Ovary (tissue), 1 donor: ENCODE measurements at regions not wholly inside any gene's neighbourhood (a gene's known extent, or its start where the extent isn't known, plus 50 kb on each side); places are given as distances from the start of the nearest gene placed in this dataset.

Experiments
- EP300 ChIP-seq: sonication (generic); formaldehyde crosslinking; IDR thresholded peaks from one replicate; pipeline ENCODE4 v1.6.1; 2017; ENCODE audit warnings: antibody characterized with exemption
- POLR2A ChIP-seq: fragments of 450-650 bp; IDR thresholded peaks from one replicate; pipeline ENCODE4 v1.6.1; 2017; ENCODE audit warnings: antibody characterized with exemption, mild to moderate bottlenecking, moderate library complexity

GRCh38 chr2:16188261-16188890 is 248.0 kb downstream of the MYCN start:
- no peak for TF ChIP-seq POLR2A
- TF ChIP-seq EP300: no peak
